ENCODE measurements at regions not wholly inside any gene's neighbourhood (a gene's known extent, or its start where the extent isn't known, plus 50 kb on each side); places are given as distances from the start of the nearest gene placed in this dataset.

DNA sequence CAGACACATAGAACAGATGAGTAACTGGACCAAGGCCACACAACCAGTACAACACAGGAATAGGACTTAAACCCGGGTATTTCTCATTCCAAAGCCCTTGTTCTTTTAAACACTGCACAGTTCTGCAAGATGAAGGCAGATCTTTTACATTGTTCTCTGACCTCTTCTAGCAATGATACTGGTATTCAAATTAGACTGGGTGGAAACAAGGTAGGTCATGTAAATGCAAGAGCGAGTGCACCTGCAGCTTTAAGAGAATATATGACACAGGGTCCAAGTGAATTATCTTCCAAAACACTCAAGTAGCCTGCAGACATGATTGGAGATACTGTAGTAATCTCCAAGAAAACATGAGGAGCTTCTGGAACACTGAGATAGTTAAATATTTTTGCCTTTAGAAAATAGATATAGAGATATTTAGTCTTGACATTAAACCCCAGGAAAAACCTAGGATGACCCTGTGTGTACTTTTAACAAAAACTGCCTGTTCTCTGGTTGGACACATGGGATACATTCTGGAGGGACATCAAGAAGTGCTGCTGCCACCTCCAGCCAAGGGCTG, 130.6 kb upstream of the EPB41L4A start:
- TF ChIP-seq POLR2A (IDR thresholded peaks at IDR 0.05; ENCODE audit: low read length) (peak; percentile 21), GATA1 (IDR thresholded peaks at IDR 0.05; ENCODE audit: low read depth, low read length) (peak; percentile 81)

Measured in erythroblast (primary cell).